HG03175 (cell line): ENCODE measurements at regions not wholly inside any gene's neighbourhood (a gene's known extent, or its start where the extent isn't known, plus 50 kb on each side); places are given as distances from the start of the nearest gene placed in this dataset.

ENCODE experiments used
- ATAC-seq: cut with Tn5 transposase; IDR thresholded peaks from one replicate; pipeline ENCODE4 v1.9.1; 2021; ENCODE audit warnings: mild to moderate bottlenecking, moderate library complexity; ENCODE audit not compliant: unreplicated experiment

GRCh38 chr2:128781166-128781565, 462.5 kb upstream of the HS6ST1 start:
- no peak for ATAC-seq

GRCh38 chr2:128781585-128782385, 463.1 kb upstream of the HS6ST1 start:
- ATAC-seq: no peak

GRCh38 chr2:128782411-128783192, 463.9 kb upstream of the HS6ST1 start:
- no peak for ATAC-seq

- ATAC-seq: no peak
These were observed 464.6 kb upstream of the HS6ST1 start for GRCh38 chr2:128783193-128783671.

- no peak for ATAC-seq
These were observed 465.2 kb upstream of the HS6ST1 start for GRCh38 chr2:128783896-128784295.

GRCh38 chr2:128784626-128785306, 466.1 kb upstream of the HS6ST1 start:
- no peak for ATAC-seq

GRCh38 chr2:128786316-128786715, 467.6 kb upstream of the HS6ST1 start:
- no peak for ATAC-seq

- no peak for ATAC-seq
These were observed 468.2 kb upstream of the HS6ST1 start for GRCh38 chr2:128786741-128787478.

GRCh38 chr2:128787616-128788015, 468.9 kb upstream of the HS6ST1 start:
- ATAC-seq: no peak

GRCh38 chr2:128788636-128789220, 470.1 kb upstream of the HS6ST1 start:
- no peak for ATAC-seq

GRCh38 chr2:128789221-128789620, 470.6 kb upstream of the HS6ST1 start:
- ATAC-seq: no peak

GRCh38 chr2:128789776-128790455, 471.2 kb upstream of the HS6ST1 start:
- no peak for ATAC-seq

GRCh38 chr2:128790541-128791001, 471.9 kb upstream of the HS6ST1 start:
- no peak for ATAC-seq

GRCh38 chr2:128791120-128791984, 472.7 kb upstream of the HS6ST1 start:
- no peak for ATAC-seq

- ATAC-seq: peak; percentile 48
These were observed 473.3 kb upstream of the HS6ST1 start for GRCh38 chr2:128791985-128792320.

- ATAC-seq: no peak
These were observed 473.9 kb upstream of the HS6ST1 start for GRCh38 chr2:128792476-128793054.

GRCh38 chr2:128793404-128793803, 474.7 kb upstream of the HS6ST1 start:
- ATAC-seq: no peak

- ATAC-seq: no peak
These were observed 475.6 kb upstream of the HS6ST1 start for GRCh38 chr2:128794285-128794684.
